HG03039 (cell line): ENCODE measurements at regions not wholly inside any gene's neighbourhood (a gene's known extent, or its start where the extent isn't known, plus 50 kb on each side); places are given as distances from the start of the nearest gene placed in this dataset.
A peak's percentile ranks its signal among the peaks of the same experiment; 100 is the strongest.

Experiments used
- ATAC-seq: cut with Tn5 transposase; IDR thresholded peaks from one replicate; pipeline ENCODE4 v1.9.1; 2021; ENCODE audit warnings: mild to moderate bottlenecking, moderate library complexity; ENCODE audit not compliant: unreplicated experiment

DNA sequence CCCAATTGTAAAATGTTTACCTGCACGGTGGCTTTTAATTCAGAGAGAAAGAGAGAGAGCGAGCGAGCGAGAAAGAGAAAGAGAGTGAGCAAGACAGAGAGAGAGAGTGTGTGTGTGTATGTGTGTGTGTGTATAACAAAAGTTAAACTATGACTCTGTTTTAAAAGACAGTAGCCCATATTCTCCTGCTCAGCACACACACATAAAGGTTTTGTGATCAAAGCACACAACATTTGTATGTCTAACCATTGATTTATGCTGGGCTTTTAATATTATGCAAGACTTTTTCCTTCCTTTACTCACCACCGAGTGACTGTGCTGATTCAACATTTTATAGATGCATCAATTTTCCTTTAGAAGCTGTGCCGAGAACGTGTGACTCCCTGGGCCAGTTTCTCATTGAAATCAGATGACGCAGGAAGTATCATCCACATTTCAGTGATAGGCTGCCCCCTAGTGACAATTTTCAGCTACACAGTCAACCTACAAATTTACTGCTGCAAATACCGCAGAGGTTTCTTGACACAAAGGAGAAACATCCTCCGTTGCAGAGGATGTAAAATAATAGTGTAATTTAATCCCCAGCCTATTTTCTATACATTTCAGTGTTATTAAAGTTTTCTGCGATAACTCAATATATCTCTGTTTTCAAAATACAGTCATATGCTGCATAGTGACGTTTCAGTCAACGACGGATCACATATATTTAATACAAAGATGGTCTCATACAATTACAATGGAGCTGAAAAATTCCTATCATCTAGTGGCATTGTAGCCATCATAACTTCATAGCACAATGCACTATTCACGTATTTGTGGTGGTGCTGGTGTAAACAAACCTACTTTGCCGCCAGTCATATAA is 165.9 kb upstream of the TANK start:
- peak; percentile 95 for ATAC-seq

DNA sequence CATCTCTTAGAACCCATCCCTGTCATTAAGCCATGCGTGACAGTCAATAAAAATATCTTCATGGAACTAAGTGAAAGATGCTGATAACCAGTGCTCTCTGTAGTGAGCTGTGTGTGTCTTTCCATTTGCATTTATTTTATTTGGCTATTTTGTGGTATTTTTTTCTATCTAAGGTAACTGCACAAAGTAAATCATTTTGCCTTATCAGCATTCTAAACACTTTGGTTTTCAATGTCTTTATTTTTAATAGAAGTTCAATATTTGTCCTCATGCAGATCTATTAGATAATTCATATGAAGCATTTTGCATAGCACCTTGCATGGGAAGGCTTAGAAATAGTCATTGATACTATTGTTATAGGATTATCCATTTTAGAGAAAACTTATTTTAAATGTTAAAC is 163.6 kb upstream of the TANK start:
- no peak for ATAC-seq

DNA sequence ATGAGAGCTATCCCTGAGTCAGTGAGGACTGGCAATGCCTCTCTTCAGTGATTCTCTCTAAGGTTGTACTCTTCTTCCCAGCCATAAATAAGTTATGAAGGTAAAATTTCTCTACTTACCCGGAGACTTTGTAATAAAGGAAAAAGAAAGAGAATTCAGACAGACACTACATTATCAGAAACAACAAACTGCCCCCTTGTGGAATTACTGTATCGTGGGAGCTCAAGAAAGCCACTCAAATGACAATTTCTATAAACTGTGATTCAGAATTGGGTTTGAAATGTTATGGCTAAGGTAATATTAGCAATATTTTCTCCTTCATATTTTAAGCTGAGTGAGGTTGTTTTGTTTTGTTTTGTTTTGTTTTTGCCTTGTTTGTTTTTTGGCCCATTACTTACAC is 155.8 kb upstream of the TANK start:
- no peak for ATAC-seq

DNA sequence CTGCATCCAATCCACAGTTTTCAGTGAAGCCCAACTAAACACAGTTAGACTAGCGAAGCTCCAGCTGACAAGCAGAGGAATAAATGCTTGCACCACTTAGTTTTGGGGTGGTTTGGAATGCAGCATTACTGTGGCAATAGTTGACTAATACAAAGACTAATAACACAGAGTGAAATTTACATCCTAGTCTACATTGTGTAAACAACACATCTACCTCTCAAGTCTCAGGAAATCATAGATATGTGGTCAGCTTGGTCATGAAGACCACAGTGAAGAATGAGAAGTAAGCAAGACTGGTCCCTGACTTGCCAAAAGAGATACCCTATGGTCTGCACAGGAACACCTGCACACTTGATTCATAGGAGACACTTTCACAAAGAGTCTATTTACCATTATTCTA is 155.1 kb upstream of the TANK start:
- no peak for ATAC-seq

DNA sequence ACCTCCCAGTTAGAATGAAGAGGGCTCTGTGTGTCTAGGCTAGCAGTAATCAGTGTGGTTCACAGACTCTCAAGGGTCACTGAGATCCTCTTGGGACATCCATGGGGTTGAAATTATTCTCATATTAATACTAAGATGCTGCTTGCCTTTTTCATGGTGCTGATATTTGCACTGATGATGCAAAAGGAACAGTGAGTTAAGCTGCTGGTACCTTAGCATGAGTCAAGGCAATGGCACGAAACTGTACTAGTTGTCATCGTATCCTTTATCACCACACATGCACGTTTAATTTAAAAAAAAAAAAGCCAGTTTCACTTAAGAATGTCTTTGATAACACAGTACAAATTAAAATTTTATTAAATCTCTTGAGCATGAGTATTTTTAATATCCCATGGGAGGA is 151.9 kb upstream of the TANK start:
- no peak for ATAC-seq

DNA sequence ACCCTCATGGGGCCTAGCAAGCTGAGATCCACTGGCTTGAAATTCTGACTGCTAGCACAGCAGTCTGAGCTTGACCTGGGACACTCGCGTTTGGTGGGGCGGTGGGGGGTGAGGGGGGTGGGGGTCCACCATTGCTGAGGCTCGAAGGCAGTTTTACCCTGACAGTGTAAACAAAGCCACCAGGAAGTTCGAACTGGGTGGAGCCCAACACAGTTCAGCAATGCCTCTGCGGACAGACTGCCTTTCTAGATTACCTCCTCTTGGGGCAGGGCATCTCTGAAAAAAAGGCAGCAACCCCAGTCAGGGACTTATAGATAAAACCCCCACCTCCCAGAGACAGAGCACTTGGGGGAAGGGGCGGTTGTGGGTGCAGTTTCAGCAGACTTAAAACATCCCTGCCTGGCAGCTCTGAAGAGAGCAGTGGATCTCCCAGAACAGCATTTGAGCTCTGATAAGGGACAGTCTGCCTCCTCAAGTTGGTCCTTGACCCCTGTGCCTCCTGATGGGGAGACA is 149.7 kb upstream of the TANK start:
- ATAC-seq, result no peak

DNA sequence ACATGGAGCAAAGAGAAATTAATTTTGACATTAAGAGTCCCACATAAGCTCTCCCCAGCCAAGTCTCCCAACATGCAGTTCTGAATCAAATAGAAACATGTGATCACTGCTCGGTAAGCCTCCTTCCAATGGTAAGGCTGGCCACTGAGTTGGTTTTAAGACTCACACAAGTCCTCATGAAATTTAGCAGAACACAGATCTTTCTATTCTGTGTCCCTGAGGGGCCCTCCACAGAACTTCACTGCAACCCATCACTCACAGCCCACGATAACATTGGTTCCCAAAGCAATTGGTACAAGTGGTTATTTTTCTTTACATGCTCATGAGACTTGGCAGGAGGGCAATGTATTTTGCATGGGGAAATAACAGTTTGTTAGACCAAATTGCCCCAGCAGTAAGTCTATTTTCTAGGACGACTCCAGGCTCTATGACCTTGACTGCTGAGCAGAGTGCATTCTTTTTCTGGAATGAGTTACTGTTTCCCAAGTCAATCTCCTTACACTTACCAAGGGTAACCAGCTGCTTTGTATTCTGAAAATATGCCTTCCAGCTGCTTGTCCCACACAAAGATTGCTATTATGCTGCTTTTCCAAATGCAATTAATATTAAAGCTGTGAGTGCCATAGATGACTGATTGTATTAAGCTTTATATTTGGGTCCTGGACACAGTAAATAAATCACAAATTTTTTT is 142.3 kb upstream of the TANK start:
- ATAC-seq, result no peak

DNA sequence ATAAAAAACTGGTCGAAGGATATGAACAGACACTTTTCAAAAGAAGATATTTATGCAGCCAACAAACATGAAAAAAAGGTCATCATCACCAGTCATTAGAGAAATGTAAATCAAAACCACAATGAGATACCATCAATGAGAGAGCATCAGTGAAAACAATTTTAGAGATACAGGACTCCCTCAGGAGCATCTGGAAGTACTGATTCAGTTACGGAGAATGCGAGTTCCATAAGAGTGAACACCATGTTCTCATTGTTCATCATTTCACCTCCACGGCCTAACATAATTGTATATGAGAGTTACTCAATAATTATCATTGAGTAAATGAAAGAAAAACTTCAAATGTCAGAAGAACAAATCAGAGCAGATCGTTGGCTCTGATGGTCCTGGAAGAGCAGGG is 140.9 kb upstream of the TANK start:
- ATAC-seq, result no peak

DNA sequence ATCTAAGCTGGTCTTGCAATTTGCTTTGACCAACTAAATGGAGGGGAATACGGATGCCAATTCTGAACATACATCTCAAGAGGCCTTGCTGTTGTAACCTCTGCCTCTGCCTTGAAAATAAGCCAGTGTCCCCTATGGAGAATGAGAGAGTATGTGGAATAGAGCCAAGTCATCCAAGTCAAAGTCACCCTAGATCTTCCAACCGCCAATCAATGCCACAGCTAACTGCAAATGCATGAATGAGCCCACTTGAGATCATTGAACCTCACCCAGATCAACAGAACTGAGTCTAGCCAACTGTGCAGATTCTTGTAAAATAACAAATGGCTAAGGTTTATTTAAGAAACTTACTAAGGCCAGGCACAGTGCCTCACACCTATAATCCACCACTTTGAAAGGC is 139.8 kb upstream of the TANK start:
- ATAC-seq, result no peak

DNA sequence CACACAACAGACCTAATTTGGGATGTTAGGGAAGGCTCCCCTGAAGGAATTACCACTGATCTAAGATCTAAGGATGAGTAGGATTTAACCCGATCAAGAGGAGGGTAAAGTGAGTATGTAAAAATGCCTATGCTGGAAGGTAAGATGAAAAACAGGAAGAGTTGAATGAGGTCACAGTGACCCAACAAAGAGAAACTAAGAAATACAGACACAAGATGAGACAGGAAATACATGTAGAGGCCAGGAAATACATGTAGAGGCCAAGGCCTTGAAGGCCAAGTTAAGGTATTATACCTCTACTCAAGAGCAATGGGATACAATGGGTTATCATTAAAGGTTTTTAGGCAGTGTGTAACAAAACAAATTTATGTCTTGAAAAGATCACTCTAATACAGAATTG is 131.6 kb upstream of the TANK start:
- no peak for ATAC-seq

DNA sequence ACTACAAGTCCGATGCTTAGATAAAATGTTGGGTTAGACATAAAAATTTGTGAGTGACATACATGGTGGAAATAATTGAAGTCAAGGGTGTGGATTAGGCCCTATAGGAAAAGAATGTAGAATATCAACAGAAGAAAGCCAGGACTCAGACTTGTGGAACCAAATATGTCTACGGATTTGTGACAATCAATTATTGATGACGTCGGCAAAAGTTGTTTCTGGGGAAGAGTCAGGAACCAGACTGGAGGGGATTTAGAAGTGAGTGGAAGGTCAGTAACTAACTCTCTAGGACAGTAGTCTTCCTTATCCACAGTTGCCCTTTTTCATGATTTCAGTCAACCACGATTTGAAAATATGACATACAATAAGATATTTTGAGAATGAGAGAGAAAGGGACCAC is 130.9 kb upstream of the TANK start:
- no peak for ATAC-seq

DNA sequence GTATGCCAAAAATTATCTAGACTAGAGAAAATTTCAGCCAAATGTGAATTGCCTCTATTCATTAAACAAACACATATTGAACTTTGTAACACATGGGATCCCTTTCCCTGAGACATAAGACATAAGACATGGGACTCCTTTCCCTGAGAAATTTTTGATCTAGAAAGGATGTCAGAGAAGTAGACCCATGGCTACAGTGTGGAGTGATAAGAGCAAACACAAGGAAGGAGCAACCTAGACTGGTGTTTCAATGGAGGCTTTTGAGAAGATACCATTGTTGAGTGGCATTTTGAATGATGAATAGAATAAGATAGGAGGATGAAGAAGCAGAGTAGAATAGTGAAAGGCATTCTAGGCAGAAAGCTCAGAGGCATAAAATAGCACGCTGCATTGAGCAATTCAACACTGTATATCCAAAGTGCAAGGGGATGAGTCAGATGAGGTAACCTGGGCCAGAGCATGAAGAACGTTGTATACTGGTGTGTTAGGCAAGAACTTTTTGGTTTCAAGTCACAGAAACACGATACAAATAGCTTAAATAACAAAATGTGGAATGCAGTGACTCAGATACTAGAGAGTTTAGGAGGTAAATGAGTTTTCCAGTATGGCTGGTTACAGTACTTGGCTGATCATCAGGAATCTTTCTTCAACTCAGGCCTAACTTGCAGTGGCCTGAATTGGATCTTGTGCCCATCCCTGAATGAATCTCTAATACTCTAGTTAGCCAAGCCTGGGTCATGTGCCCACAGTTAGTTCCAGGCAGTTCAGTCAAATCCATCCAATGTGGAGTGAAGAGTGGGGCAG is 129.8 kb upstream of the TANK start:
- no peak for ATAC-seq

DNA sequence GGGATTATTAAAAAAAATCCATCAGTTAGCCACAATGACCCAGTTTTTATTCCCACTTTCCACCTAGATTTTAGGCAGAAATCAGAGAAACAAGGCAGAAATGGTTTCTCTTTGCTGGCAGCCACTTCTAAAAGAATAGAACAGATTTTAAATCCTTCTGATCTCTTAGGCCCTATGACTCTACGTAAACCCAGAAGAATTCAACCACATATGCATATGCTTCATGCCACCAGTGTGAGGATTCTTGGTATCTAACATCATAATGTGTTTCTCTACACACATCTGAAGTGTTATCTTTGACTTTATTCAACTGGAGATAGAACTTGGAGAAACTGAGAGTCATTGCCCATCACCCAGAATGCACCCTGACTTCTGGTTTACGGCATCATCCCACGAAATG is 128.7 kb upstream of the TANK start:
- ATAC-seq, result no peak

DNA sequence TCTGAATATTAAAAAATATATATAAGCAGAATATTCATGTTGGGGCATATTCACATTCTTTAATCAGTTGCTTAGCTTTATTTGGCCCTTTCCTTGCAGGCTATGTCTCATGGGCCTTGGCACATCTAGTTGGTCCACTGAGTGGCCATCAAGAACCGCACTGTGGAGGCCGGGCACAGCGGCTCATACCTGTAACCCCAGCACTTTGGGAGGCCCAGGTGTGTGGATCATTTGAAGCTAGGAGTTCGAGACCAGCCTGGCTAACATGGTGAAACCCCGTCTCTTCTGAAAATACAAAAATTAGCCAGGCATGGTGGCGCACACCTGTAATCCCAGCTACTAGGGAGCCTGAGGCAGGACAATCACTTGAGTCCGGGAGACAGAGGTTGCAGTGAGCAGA is 127.6 kb upstream of the TANK start:
- no peak for ATAC-seq

DNA sequence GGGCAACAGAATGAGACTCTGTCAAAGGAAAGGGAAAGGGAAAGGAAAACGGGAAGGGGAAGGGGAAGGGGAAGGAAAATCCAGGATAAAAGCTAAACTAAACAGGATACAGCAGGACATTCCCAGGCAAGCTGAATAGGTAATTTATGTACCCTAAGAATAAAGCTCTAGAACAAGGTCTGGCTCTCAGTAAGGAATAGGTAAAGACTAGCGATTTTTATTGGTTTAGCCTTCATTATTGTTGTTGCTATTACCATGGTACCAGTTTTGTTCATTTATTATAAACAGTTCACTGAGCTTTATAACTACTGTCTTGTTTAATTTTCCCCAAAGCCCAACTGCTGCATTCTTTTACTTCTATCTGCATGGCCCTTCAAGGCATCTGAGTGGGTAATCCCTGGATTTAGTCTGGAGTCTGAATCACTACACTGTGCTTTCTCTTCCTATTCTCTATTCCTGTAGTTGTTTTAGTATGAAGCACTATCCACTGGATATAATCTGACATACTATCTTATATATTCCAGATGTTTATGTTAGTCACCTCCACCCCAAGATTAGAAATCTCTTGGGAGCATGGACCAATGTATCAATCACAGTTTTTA is 127.1 kb upstream of the TANK start:
- ATAC-seq, result no peak

DNA sequence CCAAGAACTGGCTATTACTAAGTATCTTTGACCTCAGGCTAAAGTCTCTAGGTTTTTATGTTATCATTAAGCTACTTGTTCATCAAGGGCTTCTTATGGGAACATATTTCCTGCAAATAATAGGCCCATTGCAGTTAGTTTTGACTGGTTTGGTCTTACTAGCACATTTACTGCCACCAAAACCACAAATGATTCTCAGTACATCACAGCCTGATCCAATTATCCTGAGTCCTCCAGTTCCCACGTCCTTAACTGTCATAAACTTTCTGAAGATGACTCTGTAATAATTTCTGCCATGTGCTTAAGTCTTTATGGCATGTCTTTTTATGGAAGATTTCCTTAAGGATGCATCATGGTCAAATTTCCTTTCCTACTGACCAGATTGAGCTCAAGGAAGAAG is 123.3 kb upstream of the TANK start:
- ATAC-seq, result no peak

DNA sequence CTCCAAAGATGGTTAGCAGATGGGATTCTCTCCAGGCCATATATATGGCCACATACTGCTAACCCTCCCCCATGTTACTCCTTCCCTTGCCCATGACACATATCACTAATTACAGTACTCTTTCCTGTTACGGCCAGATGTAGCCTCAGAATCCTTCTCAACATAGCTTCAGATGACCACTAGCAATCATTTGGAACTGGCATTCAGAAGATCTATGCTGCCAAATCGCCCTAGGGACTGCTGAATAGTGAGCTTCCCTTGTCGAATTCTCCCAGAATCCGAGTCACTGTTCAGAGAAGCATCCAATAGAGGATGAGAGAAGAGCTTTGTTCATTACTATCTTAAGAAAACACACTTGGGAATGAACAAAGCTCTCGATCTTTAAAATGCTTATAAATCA is 121.2 kb upstream of the TANK start:
- ATAC-seq, result no peak

DNA sequence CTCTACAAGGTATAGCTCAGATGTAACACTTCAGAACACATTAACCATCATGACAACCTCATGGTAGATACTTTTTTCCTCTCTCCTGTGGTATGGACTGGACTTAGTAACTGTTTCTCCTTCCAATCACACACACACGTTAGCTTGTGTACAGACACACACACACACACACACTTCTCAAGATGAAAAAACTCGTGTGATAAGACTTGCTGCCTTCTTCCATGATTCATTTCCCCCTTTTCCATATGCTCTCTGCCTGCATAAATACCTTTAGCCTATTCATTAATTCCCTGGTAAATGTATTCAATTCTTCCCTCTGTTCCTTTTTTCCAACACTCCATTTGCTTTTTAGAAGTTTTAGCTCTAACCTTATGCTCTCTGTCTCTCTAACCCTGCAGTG is 118.9 kb upstream of the TANK start:
- ATAC-seq, result no peak

DNA sequence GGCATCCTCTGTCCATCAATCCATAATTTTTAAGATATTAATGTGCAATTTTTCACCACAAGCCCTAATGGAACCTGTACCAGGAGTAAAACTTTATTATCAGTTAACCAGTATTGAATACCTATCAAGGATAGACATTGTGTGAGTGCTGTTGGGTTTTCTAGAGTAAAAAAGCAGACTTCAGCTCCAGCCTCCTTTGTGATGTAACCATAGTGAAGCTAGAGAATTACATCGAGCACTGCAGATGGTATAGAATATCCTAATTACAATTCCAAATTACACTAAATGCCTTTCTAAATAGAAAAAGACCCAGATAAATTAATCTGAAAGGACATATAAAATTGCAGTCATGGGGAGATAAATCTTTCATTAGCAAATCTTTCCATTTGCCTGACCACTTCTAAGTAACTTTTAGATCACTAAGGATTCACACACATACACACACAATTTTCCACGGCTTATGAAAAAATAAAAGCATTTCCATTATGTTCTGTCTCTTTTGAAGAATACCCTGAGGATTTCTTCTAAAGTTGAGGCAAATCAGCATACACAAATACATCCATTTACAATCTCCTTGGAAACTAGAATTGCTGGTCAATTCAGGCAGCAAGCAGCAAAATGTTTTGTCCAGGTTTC is 117.1 kb upstream of the TANK start:
- ATAC-seq, result no peak

DNA sequence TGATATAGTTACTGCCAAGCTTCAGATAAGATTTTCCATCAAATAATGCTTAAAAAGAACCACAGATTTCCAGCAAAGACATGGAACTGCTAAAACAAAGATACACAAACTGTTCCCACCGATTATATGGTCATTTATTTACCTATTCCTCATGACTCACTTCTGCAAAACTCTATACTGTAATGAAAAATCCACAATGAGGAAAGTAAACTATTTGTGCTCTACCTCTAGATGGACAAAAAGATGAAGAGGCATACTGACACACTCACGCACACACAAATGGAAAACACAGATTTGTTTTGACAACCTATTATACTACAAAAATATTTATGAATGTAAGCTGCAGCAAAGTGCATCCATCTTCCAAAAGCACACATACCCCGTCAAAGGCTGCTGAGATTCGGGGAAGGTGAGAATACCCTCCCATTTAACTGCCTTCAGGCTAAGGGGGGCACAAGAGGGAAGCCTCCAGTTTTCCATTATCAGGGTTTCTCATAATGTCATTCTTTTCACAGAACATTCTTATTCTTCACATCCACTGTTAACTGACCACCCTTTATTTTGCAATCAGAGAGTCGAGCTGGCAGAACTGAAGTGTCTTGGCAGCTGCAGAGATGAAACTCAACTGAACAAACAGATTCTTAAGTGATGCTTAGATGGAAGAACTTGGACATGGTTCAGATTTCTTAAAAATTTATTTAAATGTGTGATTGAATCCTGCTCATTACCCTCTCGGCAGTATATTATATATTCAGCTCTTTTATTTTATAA is 115.9 kb upstream of the TANK start:
- no peak for ATAC-seq
